GM10248 (cell line): ENCODE measurements at regions not wholly inside any gene's neighbourhood (a gene's known extent, or its start where the extent isn't known, plus 50 kb on each side); places are given as distances from the start of the nearest gene placed in this dataset.
"Not testable (repeated sequence)": the region's sequence is repeated elsewhere in the genome, so short reads cannot be mapped to it uniquely, and the experiment has no call there.

Experiments
- CTCF ChIA-PET: fragments of 300-600 bp; sonication (Branson Sonifier 250); formaldehyde crosslinking; extraction: SDS; loops from one replicate; lab custom pipeline; 2021; ENCODE audit warnings: antibody characterized with exemption; lab: Yijun Ruan, JAX
- POLR2A ChIA-PET: fragments of 350-650 bp; sonication (Branson Sonifier 250); formaldehyde crosslinking; extraction: SDS; loops from one replicate; lab custom pipeline; 2020; ENCODE audit warnings: antibody characterized with exemption; lab: Yijun Ruan, JAX
- DNase-seq: peaks from one replicate; pipeline ENCODE4 v3.0.0; 2012; ENCODE audit errors: extremely low spot score
- CTCF ChIP-seq: IDR thresholded peaks from 2 replicates; pipeline ENCODE4 v1.5.1; 2012; ENCODE audit warnings: mild to moderate bottlenecking, low read depth; ENCODE audit errors: extremely low read depth, missing control alignments, control extremely low read depth

- CTCF ChIA-PET = interaction anchor here (1.8 kb wide), 1 partner anchor 502 kb away, joined by 5 read pairs; no protein-coding TSS in a partner anchor
- no peak for DNase-seq
- POLR2A ChIA-PET = no interaction called here
- TF ChIP-seq CTCF = no peak
Measured at GRCh38 chr21:41615613-41616012, 107.7 kb upstream of the TMPRSS2 start.

- TF ChIP-seq CTCF = no peak
- POLR2A ChIA-PET = no interaction called here
- DNase-seq = no peak
- CTCF ChIA-PET = interaction anchor here (1.8 kb wide), 1 partner anchor 503 kb away, joined by 5 read pairs; no protein-coding TSS in a partner anchor
Measured at GRCh38 chr21:41614511-41614910, 106.6 kb upstream of the TMPRSS2 start.

- no peak for TF ChIP-seq CTCF
- no peak for DNase-seq
- POLR2A ChIA-PET = no interaction called here
- CTCF ChIA-PET = interaction anchor here (0.7 to 2.6 kb wide), 5 partner anchors 9 to 504 kb away, joined by 3 to 12 read pairs (median 4); no protein-coding TSS in a partner anchor
Measured at GRCh38 chr21:41613533-41613909, 105.6 kb upstream of the TMPRSS2 start.

GRCh38 chr21:41612674-41613532, 104.9 kb upstream of the TMPRSS2 start:
- TF ChIP-seq CTCF = peak; percentile 21
- peak; percentile 58 for DNase-seq
- POLR2A ChIA-PET = no interaction called here
- CTCF ChIA-PET = interaction anchor here (0.7 to 2.6 kb wide), 9 partner anchors 10 to 509 kb away, joined by 3 to 12 read pairs (median 4); no protein-coding TSS in a partner anchor

- no peak for DNase-seq
- POLR2A ChIA-PET = no interaction called here
- TF ChIP-seq CTCF = no peak
- CTCF ChIA-PET = interaction anchor here (0.7 to 2.6 kb wide), 9 partner anchors 10 to 510 kb away, joined by 3 to 12 read pairs (median 4); no protein-coding TSS in a partner anchor
Measured at GRCh38 chr21:41611966-41612606, 104.1 kb upstream of the TMPRSS2 start.

GRCh38 chr21:41611441-41611840, 103.5 kb upstream of the TMPRSS2 start:
- POLR2A ChIA-PET = no interaction called here
- CTCF ChIA-PET = interaction anchor here (1.0 to 2.6 kb wide), 3 partner anchors 10 to 23 kb away, joined by 3 to 12 read pairs (median 10); no protein-coding TSS in a partner anchor
- TF ChIP-seq CTCF = no peak
- DNase-seq = no peak

GRCh38 chr21:41610840-41611115, 102.8 kb upstream of the TMPRSS2 start:
- POLR2A ChIA-PET, DNase-seq: not testable (repeated sequence)
- CTCF ChIA-PET = interaction anchor here (1.2 kb wide), 1 partner anchor 328 kb away, joined by 4 read pairs; no protein-coding TSS in a partner anchor
